Astrocyte (in vitro differentiated cells and primary cell): ENCODE measurements at regions not wholly inside any gene's neighbourhood (a gene's known extent, or its start where the extent isn't known, plus 50 kb on each side); places are given as distances from the start of the nearest gene placed in this dataset.

Experiments
- DNase-seq: peaks from one replicate; pipeline ENCODE4 v3.0.0-alpha.2; 2010; ENCODE audit warnings: low read depth
- FAIRE-seq: peaks from 2 replicates; lab custom pipeline; 2011; peaks lifted over from hg19 to GRCh38; lab: Jason Lieb, UNC
- H2AFZ ChIP-seq: 2 replicates; pipeline ENCODE4 v1.6.0; 2012; ENCODE audit warnings: low read depth, low read length, inconsistent platforms
- H3K27ac ChIP-seq: 2 replicates; pipeline ENCODE4 v1.5.1; 2011; ENCODE audit warnings: low read depth, low read length, inconsistent platforms
- H3K27me3 ChIP-seq: 2 replicates; pipeline ENCODE4 v1.6.0; 2011; ENCODE audit warnings: low read length, inconsistent platforms; ENCODE audit not compliant: insufficient read depth
- H3K36me3 ChIP-seq: 2 replicates; pipeline ENCODE4 v1.5.1; 2011; ENCODE audit warnings: low read length, inconsistent platforms; ENCODE audit not compliant: insufficient read depth
- H3K4me1 ChIP-seq: 2 replicates; pipeline ENCODE4 v1.5.1; 2011; ENCODE audit warnings: low read length, inconsistent platforms; ENCODE audit not compliant: insufficient read depth
- H3K4me2 ChIP-seq: 2 replicates; pipeline ENCODE4 v1.6.0; 2012; ENCODE audit warnings: low read length, inconsistent platforms
- H3K4me3 ChIP-seq: 2 replicates; pipeline ENCODE4 v1.5.1; 2011; ENCODE audit warnings: low read depth, mild to moderate bottlenecking, low read length, inconsistent platforms; ENCODE audit not compliant: insufficient read depth
- H3K79me2 ChIP-seq: 2 replicates; pipeline ENCODE4 v1.6.0; 2012; ENCODE audit warnings: mild to moderate bottlenecking, low read length, inconsistent platforms; ENCODE audit not compliant: insufficient read depth
- H3K9ac ChIP-seq: 2 replicates; pipeline ENCODE4 v1.6.0; 2012; ENCODE audit warnings: mild to moderate bottlenecking, low read length, inconsistent platforms
- H3K9me3 ChIP-seq: 2 replicates; pipeline ENCODE4 v1.5.1; 2012; ENCODE audit warnings: low read depth, mild to moderate bottlenecking, low read length, inconsistent platforms; ENCODE audit not compliant: insufficient read depth
- H4K20me1 ChIP-seq: 2 replicates; pipeline ENCODE4 v1.6.0; 2012; ENCODE audit warnings: low read length, inconsistent platforms; ENCODE audit not compliant: insufficient read depth
- H3K27ac Mint-ChIP-seq: one replicate; pipeline ENCODE4 v1.8.0; 2021; ENCODE audit warnings: mild to moderate bottlenecking, mixed read lengths; ENCODE audit not compliant: unreplicated experiment
- H3K27me3 Mint-ChIP-seq: one replicate; pipeline ENCODE4 v1.8.0; 2021; ENCODE audit warnings: low read depth, mixed read lengths; ENCODE audit not compliant: unreplicated experiment
- H3K36me3 Mint-ChIP-seq: one replicate; pipeline ENCODE4 v1.8.0; 2021; ENCODE audit warnings: low read depth, mixed read lengths; ENCODE audit not compliant: unreplicated experiment
- H3K4me1 Mint-ChIP-seq: one replicate; pipeline ENCODE4 v1.8.0; 2021; ENCODE audit warnings: low read depth, mixed read lengths; ENCODE audit not compliant: unreplicated experiment
- H3K4me3 Mint-ChIP-seq: one replicate; pipeline ENCODE4 v1.8.0; 2021; ENCODE audit warnings: mild to moderate bottlenecking, moderate library complexity, mixed read lengths; ENCODE audit not compliant: unreplicated experiment
- H3K9me3 Mint-ChIP-seq: one replicate; pipeline ENCODE4 v1.8.0; 2021; ENCODE audit warnings: mild to moderate bottlenecking, mixed read lengths; ENCODE audit not compliant: unreplicated experiment
- CTCF ChIP-seq: IDR thresholded peaks from 2 replicates; pipeline ENCODE4 v1.5.1; 2011; ENCODE audit warnings: low read depth, mild to moderate bottlenecking, inconsistent platforms, low read length, moderate library complexity; ENCODE audit not compliant: insufficient read depth
- EZH2 ChIP-seq: IDR thresholded peaks from 2 replicates; pipeline ENCODE4 v1.6.1; 2012; ENCODE audit warnings: mild to moderate bottlenecking, low read length, inconsistent platforms; ENCODE audit not compliant: insufficient read depth

- H3K36me3 Mint-ChIP-seq: no peaks in the 10 kb centered on the region
- Histone ChIP-seq H3K79me2 (no peaks in the 10 kb centered on the region), H2AFZ (no peak overlapping the region), H3K27ac (no peak overlapping the region), H3K36me3 (no peaks in the 10 kb centered on the region), H3K4me2 (no peak overlapping the region), H3K27me3 (no peaks in the 10 kb centered on the region), H3K4me3 (no peak overlapping the region), H3K9ac (no peak overlapping the region), H3K4me1 (no peaks in the 10 kb centered on the region), H3K9me3 (peaks cover under 1% of the 10 kb centered on the region), H4K20me1 (no peaks in the 10 kb centered on the region)
- no peak overlapping the region for H3K4me3 Mint-ChIP-seq
- TF ChIP-seq CTCF (no peak), EZH2 (no peak)
- FAIRE-seq (no peak), DNase-seq (no peak)
- H3K9me3 Mint-ChIP-seq: no peaks in the 10 kb centered on the region
- H3K27me3 Mint-ChIP-seq: peaks cover 3% of the 10 kb centered on the region
- H3K4me1 Mint-ChIP-seq: no peaks in the 10 kb centered on the region
- no peak overlapping the region for H3K27ac Mint-ChIP-seq
Measured at GRCh38 chr5:3230254-3230653, 365.4 kb upstream of the IRX1 start.

- no peak overlapping the region for H3K4me3 Mint-ChIP-seq
Measured at GRCh38 chr5:3226196-3226920, 369.3 kb upstream of the IRX1 start.

More at GRCh38 chr5:3226196-3226920, 369.3 kb upstream of the IRX1 start:
- Histone ChIP-seq H3K9me3 (no peaks in the 10 kb centered on the region), H3K27me3 (no peaks in the 10 kb centered on the region), H3K4me1 (no peaks in the 10 kb centered on the region), H3K9ac (no peak overlapping the region), H3K4me3 (no peak overlapping the region), H4K20me1 (no peaks in the 10 kb centered on the region), H3K36me3 (no peaks in the 10 kb centered on the region), H3K4me2 (no peak overlapping the region), H3K27ac (no peak overlapping the region), H2AFZ (no peak overlapping the region), H3K79me2 (no peaks in the 10 kb centered on the region)
- no peak for DNase-seq
- no peak for FAIRE-seq
- Mint-ChIP-seq H3K9me3 (no peaks in the 10 kb centered on the region), H3K27me3 (peaks cover 19% of the 10 kb centered on the region), H3K4me1 (no peaks in the 10 kb centered on the region), H3K36me3 (no peaks in the 10 kb centered on the region), H3K27ac (no peak overlapping the region)
- TF ChIP-seq CTCF (no peak), EZH2 (no peak)
